ENCODE measurements at regions not wholly inside any gene's neighbourhood (a gene's known extent, or its start where the extent isn't known, plus 50 kb on each side); places are given as distances from the start of the nearest gene placed in this dataset.
"Not testable (repeated sequence)": the region's sequence is repeated elsewhere in the genome, so short reads cannot be mapped to it uniquely, and the experiment has no call there.

DNA sequence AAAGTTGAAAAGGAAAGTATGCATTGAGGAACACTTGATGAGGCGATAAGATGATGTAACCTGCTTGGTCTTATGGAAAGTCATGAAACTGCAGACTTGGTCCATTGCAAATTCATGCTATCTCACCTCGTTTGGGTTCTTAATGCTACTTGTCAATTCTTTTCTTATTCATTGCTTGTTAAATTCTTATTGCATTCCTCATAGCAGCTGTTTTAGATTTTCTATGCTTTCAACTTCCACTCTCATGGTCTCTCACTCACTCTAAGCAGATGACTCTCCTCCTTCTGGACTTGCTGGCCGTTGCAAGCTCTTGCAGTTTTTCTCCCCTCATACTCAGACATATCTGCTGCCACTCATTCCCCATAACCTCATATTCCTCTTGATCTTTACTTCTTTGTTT lies 67.8 kb upstream of the CSNK1A1L start:
- Histone ChIP-seq H3K4me3 (no peak overlapping the region), H3K4me2 (ENCODE audit: unreplicated experiment) (peak overlapping the region; percentile 21), H3K9me3 (ENCODE audit: low read depth) (no peaks in the 10 kb centered on the region), H4K20me1 (ENCODE audit: insufficient read depth) (no peaks in the 10 kb centered on the region), H3K9me2 (ENCODE audit: insufficient read depth) (no peaks in the 10 kb centered on the region), H3F3A (ENCODE audit: insufficient read depth) (peaks cover 48% of the 10 kb centered on the region), H3K27me3 (replicated peaks; ENCODE audit: insufficient read depth) (no peaks in the 10 kb centered on the region), H3K79me2 (ENCODE audit: insufficient read depth) (no peaks in the 10 kb centered on the region), H3K9ac (peak overlapping the region; percentile 24; the same call in 1 of the 2 replicates), H3K27ac (peak overlapping the region; percentile 66), H3K4me1 (ENCODE audit: insufficient read depth) (peaks cover 66% of the 10 kb centered on the region), H3K36me3 (ENCODE audit: low read depth) (no peaks in the 10 kb centered on the region), H2AFZ (no peak overlapping the region)
- in situ Hi-C loops (cut with MboI): no loop called here
- WGBS, 2 experiments (ENCODE audit: low coverage in 1 of 2, low lambda C conversion rate in 2 of 2, missing lambda C conversion rate in 2 of 2): 3 to 7% methylated on average over 3 of the region's 3 CpGs
- peak; percentile 89 for DNase-seq
- 0 out of 2 replicates have a peak, but pooled peaks have one; percentile 33 for TF ChIP-seq EZH2phosphoT487 (IDR thresholded peaks at IDR 0.05; ENCODE audit: insufficient read depth, low read depth)
- no peak for TF ChIP-seq EZH2 (IDR thresholded peaks at IDR 0.05; ENCODE audit: insufficient read depth, poor library complexity, severe bottlenecking)

DNA sequence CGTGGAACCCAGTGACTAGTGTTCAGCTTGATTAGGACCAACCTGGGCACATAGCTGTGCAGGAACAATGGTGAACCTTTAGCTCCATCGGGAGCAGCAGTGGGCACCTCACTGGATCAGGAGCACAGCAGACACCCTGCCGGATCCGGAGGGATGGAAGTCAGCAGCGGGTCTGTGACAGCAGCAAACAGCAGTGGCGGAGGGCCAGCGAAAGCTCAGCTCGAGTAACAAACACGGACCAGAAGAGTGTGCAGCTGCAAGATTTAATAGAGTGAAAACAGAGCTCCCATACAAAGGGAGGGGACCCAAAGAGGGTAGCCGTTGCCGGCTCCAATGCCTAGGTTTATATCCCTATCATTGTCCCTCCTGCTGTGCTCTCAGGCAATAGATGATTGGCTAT lies 66.8 kb upstream of the CSNK1A1L start:
- H3K4me2 ChIP-seq (ENCODE audit: unreplicated experiment): peak overlapping the region; percentile 21
- H3K9me2 ChIP-seq (ENCODE audit: insufficient read depth); in situ Hi-C loops (cut with MboI); H3K9me3 ChIP-seq (ENCODE audit: low read depth); H4K20me1 ChIP-seq (ENCODE audit: insufficient read depth); H3K79me2 ChIP-seq (ENCODE audit: insufficient read depth); H3K4me3 ChIP-seq; H3K36me3 ChIP-seq (ENCODE audit: low read depth); H3K27me3 ChIP-seq (replicated peaks; ENCODE audit: insufficient read depth); DNase-seq; H3K27ac ChIP-seq; H3K9ac ChIP-seq: not testable (repeated sequence)
- WGBS, 2 experiments (ENCODE audit: low coverage in 1 of 2, low lambda C conversion rate in 2 of 2, missing lambda C conversion rate in 2 of 2): 39% methylated on average over 11 of the region's 11 CpGs
- peaks cover 71% of the 10 kb centered on the region for H3K4me1 ChIP-seq (ENCODE audit: insufficient read depth)
- H2AFZ ChIP-seq: peak overlapping the region; percentile 2; the same call in 1 of the 2 replicates
- H3F3A ChIP-seq (ENCODE audit: insufficient read depth): peaks cover 47% of the 10 kb centered on the region

DNA sequence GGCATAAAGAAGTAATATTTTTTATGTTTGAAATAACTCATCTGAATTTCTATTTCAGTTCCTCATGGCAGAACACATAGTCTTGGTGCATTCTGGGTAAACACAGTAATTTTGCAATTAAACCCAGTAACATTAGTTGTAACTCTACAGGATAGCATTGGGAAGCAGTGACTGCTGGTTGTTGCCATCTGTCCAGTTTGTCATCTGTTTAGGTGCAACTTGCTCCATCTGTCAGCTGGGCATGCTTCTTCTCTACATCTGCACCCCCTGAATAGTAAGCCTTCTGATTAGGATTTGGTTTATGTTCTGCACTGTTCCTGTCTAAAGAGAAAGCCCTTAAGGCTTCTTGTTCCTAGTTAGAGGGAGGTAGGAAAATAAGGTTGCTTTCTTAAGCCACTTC lies 63.5 kb upstream of the CSNK1A1L start:
- TF ChIP-seq EZH2 (IDR thresholded peaks at IDR 0.05; ENCODE audit: insufficient read depth, poor library complexity, severe bottlenecking) (no peak), EZH2phosphoT487 (IDR thresholded peaks at IDR 0.05; ENCODE audit: insufficient read depth, low read depth) (no peak)
- Histone ChIP-seq H3K4me2 (ENCODE audit: unreplicated experiment) (no peak overlapping the region), H3K9me3 (ENCODE audit: low read depth) (no peaks in the 10 kb centered on the region), H3K27me3 (replicated peaks; ENCODE audit: insufficient read depth) (no peaks in the 10 kb centered on the region), H4K20me1 (ENCODE audit: insufficient read depth) (no peaks in the 10 kb centered on the region), H2AFZ (peak overlapping the region; percentile 44; the same call in 1 of the 2 replicates), H3K4me1 (ENCODE audit: insufficient read depth) (peaks cover 45% of the 10 kb centered on the region), H3K36me3 (ENCODE audit: low read depth) (no peaks in the 10 kb centered on the region), H3K79me2 (ENCODE audit: insufficient read depth) (no peaks in the 10 kb centered on the region), H3F3A (ENCODE audit: insufficient read depth) (peaks cover 24% of the 10 kb centered on the region), H3K9me2 (ENCODE audit: insufficient read depth) (no peaks in the 10 kb centered on the region), H3K9ac (no peak overlapping the region), H3K4me3 (no peak overlapping the region), H3K27ac (peak overlapping the region; percentile 16; the same call in 1 of the 2 replicates)
- DNase-seq: no peak
- in situ Hi-C loops (cut with MboI): no loop called here

DNA sequence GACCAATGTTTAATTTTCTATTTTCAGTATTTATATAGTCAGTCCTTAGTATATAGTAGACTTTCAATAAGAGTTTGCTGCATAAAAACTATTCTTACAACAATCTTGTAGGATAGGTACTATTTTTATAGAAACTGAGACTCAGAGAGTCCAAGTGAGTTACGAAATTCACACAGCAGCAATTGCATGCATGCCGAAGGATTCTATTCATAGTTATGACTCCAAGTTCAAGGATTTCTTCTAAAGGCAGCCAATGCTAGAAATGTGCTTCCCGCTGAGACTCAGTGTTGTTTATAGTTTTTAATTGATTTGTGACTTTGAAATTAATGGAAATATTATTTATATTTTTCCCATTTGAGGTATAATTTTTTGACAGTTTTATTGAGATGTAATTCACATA lies 62.7 kb upstream of the CSNK1A1L start:
- H3K9me3 ChIP-seq (ENCODE audit: low read depth): no peaks in the 10 kb centered on the region
- no peaks in the 10 kb centered on the region for H3K79me2 ChIP-seq (ENCODE audit: insufficient read depth)
- H4K20me1 ChIP-seq (ENCODE audit: insufficient read depth): no peaks in the 10 kb centered on the region
- H3F3A ChIP-seq (ENCODE audit: insufficient read depth): peaks cover 22% of the 10 kb centered on the region; the same call in 1 of the 2 replicates
- TF ChIP-seq EZH2phosphoT487 (IDR thresholded peaks at IDR 0.05; ENCODE audit: insufficient read depth, low read depth): no peak
- in situ Hi-C loops (cut with MboI): no loop called here
- H3K27ac ChIP-seq: no peak overlapping the region
- peaks cover 44% of the 10 kb centered on the region for H3K4me1 ChIP-seq (ENCODE audit: insufficient read depth)
- DNase-seq: peak; percentile 64
- no peak overlapping the region for H3K9ac ChIP-seq
- H3K4me2 ChIP-seq (ENCODE audit: unreplicated experiment): peak overlapping the region; percentile 7
- H3K36me3 ChIP-seq (ENCODE audit: low read depth): no peaks in the 10 kb centered on the region
- no peaks in the 10 kb centered on the region for H3K9me2 ChIP-seq (ENCODE audit: insufficient read depth)
- H3K27me3 ChIP-seq (replicated peaks; ENCODE audit: insufficient read depth): no peaks in the 10 kb centered on the region
- 35 to 44% methylated on average over 3 of the region's 3 CpGs for WGBS, 2 experiments (ENCODE audit: low coverage in 1 of 2, low lambda C conversion rate in 2 of 2, missing lambda C conversion rate in 2 of 2)
- no peak overlapping the region for H2AFZ ChIP-seq
- H3K4me3 ChIP-seq: no peak overlapping the region

DNA sequence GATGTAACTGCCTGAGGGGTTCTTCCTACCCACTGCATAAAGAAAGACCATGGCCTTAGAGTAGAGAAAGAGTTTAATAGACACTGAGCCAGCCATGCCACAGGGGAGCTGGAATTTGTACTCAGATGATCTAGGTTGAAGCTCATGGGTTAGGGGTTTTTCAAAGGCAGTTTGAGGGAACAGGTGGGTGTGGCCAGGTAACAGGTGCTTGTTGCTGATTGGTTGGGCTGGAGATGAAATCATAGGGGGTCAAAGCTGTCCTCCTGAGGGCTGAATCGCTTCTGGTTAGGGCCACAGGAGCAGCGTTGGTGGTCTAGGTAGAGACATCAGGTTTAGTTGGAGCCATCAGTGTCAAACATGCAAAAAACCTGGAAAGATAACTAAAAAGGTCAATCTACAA lies 59.2 kb upstream of the CSNK1A1L start:
- Histone ChIP-seq H3K4me2 (ENCODE audit: unreplicated experiment) (no peak overlapping the region), H3F3A (ENCODE audit: insufficient read depth) (peaks cover 11% of the 10 kb centered on the region; the same call in 1 of the 2 replicates), H3K9ac (no peak overlapping the region), H3K36me3 (ENCODE audit: low read depth) (no peaks in the 10 kb centered on the region), H3K79me2 (ENCODE audit: insufficient read depth) (no peaks in the 10 kb centered on the region), H3K27ac (no peak overlapping the region), H3K9me2 (ENCODE audit: insufficient read depth) (no peaks in the 10 kb centered on the region), H3K4me3 (no peak overlapping the region), H3K4me1 (ENCODE audit: insufficient read depth) (peaks cover 28% of the 10 kb centered on the region), H2AFZ (no peak overlapping the region), H4K20me1 (ENCODE audit: insufficient read depth) (no peaks in the 10 kb centered on the region), H3K9me3 (ENCODE audit: low read depth) (no peaks in the 10 kb centered on the region), H3K27me3 (replicated peaks; ENCODE audit: insufficient read depth) (no peaks in the 10 kb centered on the region)
- in situ Hi-C loops (cut with MboI): no loop called here
- no peak for TF ChIP-seq EZH2phosphoT487 (IDR thresholded peaks at IDR 0.05; ENCODE audit: insufficient read depth, low read depth)
- TF ChIP-seq EZH2 (IDR thresholded peaks at IDR 0.05; ENCODE audit: insufficient read depth, poor library complexity, severe bottlenecking): no peak
- no peak for DNase-seq
- WGBS, 2 experiments (ENCODE audit: low coverage in 1 of 2, low lambda C conversion rate in 2 of 2, missing lambda C conversion rate in 2 of 2): 93 to 100% methylated on average over 2 of the region's 2 CpGs
